HL-60 (cell line): ENCODE measurements at regions not wholly inside any gene's neighbourhood (a gene's known extent, or its start where the extent isn't known, plus 50 kb on each side); places are given as distances from the start of the nearest gene placed in this dataset.

Source experiments
- DNase-seq, 2 experiments: peaks; one replicate each; pipeline ENCODE4 v3.0.0-alpha.2; 2010 to 2020; ENCODE audit warnings: low read depth in 1 of 2, low spot score in 1 of 2
- H3K27ac ChIP-seq: fragments of 250-450 bp; sonication (Bioruptor Pico); replicated peaks from 2 replicates; pipeline ENCODE4 v1.5.1; 2020; ENCODE audit warnings: mild to moderate bottlenecking, moderate library complexity
- H3K27me3 ChIP-seq: fragments of 250-450 bp; sonication (Bioruptor Pico); 2 replicates; pipeline ENCODE4 v1.5.1; 2021; ENCODE audit warnings: mild to moderate bottlenecking, moderate library complexity; ENCODE audit not compliant: insufficient read depth, poor library complexity, severe bottlenecking
- H3K4me3 ChIP-seq: replicated peaks from 2 replicates; pipeline ENCODE4 v1.5.1; 2011; ENCODE audit warnings: mild to moderate bottlenecking, control low read depth, low read length; ENCODE audit not compliant: insufficient read depth
- GABPA ChIP-seq: IDR thresholded peaks from 2 replicates; pipeline ENCODE4 v1.6.1; 2012; ENCODE audit warnings: low read depth
- POLR2AphosphoS5 ChIP-seq: IDR thresholded peaks from 2 replicates; pipeline ENCODE4 v1.6.1; 2012; ENCODE audit warnings: low read depth
- SPI1 ChIP-seq: IDR thresholded peaks from 2 replicates; pipeline ENCODE4 v1.6.1; 2012; ENCODE audit warnings: low read depth, mild to moderate bottlenecking, borderline replicate concordance
- TF ChIP-seq, protein P1 (sequence below): IDR thresholded peaks from 2 replicates; pipeline ENCODE4 v1.6.1; 2012; ENCODE audit warnings: low read depth; ENCODE audit not compliant: insufficient replicate concordance
- TF ChIP-seq, protein P2 (sequence below): IDR thresholded peaks from one replicate; pipeline ENCODE4 v1.5.1; 2011; ENCODE audit warnings: low read length, control low read depth, inconsistent platforms; ENCODE audit not compliant: insufficient read depth

DNA sequence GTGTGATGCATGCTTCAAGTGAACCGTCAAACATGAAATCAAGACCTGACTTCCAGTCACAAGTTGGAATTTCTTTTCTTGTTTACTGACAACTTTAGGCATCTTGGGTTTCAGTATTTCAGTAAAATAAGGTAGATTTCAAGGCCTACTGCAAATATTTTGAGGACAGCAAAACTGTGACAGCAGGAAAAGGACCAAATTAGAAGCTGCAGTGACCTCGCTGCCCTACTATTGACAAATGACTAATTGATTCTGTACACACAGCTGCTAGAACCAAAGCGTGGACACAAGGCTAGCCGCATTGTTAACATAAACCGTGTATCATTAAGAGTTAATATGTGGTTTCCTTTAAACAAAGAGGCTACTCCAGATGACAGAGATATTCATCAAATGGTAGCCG, 105.7 kb upstream of the SEC61G start:
- DNase-seq = no peak
- TF ChIP-seq POLR2AphosphoS5 (no peak), SPI1 (no peak), GABPA (no peak)
- TF ChIP-seq, protein P1, sequence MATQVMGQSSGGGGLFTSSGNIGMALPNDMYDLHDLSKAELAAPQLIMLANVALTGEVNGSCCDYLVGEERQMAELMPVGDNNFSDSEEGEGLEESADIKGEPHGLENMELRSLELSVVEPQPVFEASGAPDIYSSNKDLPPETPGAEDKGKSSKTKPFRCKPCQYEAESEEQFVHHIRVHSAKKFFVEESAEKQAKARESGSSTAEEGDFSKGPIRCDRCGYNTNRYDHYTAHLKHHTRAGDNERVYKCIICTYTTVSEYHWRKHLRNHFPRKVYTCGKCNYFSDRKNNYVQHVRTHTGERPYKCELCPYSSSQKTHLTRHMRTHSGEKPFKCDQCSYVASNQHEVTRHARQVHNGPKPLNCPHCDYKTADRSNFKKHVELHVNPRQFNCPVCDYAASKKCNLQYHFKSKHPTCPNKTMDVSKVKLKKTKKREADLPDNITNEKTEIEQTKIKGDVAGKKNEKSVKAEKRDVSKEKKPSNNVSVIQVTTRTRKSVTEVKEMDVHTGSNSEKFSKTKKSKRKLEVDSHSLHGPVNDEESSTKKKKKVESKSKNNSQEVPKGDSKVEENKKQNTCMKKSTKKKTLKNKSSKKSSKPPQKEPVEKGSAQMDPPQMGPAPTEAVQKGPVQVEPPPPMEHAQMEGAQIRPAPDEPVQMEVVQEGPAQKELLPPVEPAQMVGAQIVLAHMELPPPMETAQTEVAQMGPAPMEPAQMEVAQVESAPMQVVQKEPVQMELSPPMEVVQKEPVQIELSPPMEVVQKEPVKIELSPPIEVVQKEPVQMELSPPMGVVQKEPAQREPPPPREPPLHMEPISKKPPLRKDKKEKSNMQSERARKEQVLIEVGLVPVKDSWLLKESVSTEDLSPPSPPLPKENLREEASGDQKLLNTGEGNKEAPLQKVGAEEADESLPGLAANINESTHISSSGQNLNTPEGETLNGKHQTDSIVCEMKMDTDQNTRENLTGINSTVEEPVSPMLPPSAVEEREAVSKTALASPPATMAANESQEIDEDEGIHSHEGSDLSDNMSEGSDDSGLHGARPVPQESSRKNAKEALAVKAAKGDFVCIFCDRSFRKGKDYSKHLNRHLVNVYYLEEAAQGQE = no peak
- TF ChIP-seq, protein P2, sequence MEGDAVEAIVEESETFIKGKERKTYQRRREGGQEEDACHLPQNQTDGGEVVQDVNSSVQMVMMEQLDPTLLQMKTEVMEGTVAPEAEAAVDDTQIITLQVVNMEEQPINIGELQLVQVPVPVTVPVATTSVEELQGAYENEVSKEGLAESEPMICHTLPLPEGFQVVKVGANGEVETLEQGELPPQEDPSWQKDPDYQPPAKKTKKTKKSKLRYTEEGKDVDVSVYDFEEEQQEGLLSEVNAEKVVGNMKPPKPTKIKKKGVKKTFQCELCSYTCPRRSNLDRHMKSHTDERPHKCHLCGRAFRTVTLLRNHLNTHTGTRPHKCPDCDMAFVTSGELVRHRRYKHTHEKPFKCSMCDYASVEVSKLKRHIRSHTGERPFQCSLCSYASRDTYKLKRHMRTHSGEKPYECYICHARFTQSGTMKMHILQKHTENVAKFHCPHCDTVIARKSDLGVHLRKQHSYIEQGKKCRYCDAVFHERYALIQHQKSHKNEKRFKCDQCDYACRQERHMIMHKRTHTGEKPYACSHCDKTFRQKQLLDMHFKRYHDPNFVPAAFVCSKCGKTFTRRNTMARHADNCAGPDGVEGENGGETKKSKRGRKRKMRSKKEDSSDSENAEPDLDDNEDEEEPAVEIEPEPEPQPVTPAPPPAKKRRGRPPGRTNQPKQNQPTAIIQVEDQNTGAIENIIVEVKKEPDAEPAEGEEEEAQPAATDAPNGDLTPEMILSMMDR = no peak
- no peak overlapping the region for H3K4me3 ChIP-seq
- H3K27ac ChIP-seq = no peak overlapping the region
- no peaks in the 10 kb centered on the region for H3K27me3 ChIP-seq

DNA sequence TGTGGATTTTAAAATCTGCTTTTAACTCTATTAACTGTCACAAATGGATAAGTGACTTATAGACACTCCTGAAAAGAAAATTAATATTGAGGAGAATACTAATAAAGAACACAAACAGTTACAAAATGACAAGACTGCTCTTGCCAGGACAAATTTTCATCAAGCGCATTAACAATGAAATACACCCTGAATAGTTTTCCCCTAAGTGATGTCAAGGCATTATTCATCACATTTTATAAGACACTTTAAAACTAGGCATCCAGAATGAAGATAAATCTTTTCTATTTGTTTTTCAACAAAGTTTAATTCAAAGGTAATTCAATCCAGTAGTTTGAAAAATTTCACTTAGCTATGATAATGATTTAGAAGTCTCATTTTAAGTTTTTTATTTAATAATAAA, 110.5 kb upstream of the SEC61G start:
- Histone ChIP-seq H3K27me3 (no peaks in the 10 kb centered on the region), H3K27ac (no peak overlapping the region), H3K4me3 (no peak overlapping the region)
- no peak for DNase-seq
- TF ChIP-seq SPI1 = no peak
- TF ChIP-seq, protein P2 = no peak
- TF ChIP-seq, protein P1 = no peak
- no peak for TF ChIP-seq GABPA
- TF ChIP-seq POLR2AphosphoS5 = no peak

DNA sequence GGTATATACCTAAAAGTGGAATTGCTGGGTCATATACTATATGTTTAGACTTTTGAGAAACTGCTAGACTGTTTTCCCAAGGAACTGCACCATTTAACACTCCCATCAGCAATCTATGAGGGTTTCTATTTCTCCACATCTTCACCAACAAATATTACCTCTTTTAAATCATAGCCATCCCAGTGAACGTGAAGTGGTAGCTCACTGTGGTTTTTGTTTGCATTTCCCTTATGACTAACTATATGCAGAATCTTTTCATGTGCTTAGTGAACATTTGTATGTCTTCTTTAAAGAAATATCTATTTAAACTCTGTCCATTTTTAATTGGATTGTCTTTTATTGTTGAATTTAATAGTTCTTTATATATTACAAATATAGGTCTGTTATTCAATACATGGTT, 115.8 kb upstream of the SEC61G start:
- Histone ChIP-seq H3K27ac (no peak overlapping the region), H3K27me3 (no peaks in the 10 kb centered on the region), H3K4me3 (no peak overlapping the region)
- TF ChIP-seq SPI1 (no peak), POLR2AphosphoS5 (no peak), GABPA (no peak)
- TF ChIP-seq, protein P2 = no peak
- TF ChIP-seq, protein P1 = no peak
- DNase-seq = no peak
